B cell (primary cell): ENCODE measurements at regions not wholly inside any gene's neighbourhood (a gene's known extent, or its start where the extent isn't known, plus 50 kb on each side); places are given as distances from the start of the nearest gene placed in this dataset.

ENCODE experiments used
- ATAC-seq: fragments of 200-7000 bp; cut with Tn5 transposase; one replicate; pipeline ENCODE4 v1.10.0; 2021; ENCODE audit warnings: low read depth, mild to moderate bottlenecking, moderate number of reproducible peaks, moderate library complexity
- CTCF ChIA-PET: fragments of 350-600 bp; sonication (Branson Sonifier 250); formaldehyde crosslinking; loops from one replicate; lab custom pipeline; 2021; ENCODE audit warnings: antibody characterized with exemption, inconsistent platforms; lab: Charles Lee
- POLR2A ChIA-PET: fragments of 350-600 bp; sonication (Branson Sonifier 250); formaldehyde crosslinking; loops from one replicate; lab custom pipeline; 2021; ENCODE audit warnings: antibody characterized with exemption; lab: Charles Lee
- DNase-seq: peaks from one replicate; pipeline ENCODE4 v3.0.0; 2013
- H2AFZ ChIP-seq: 2 replicates; pipeline ENCODE4 v1.6.1; 2012; ENCODE audit warnings: mild to moderate bottlenecking, low read depth, low read length; ENCODE audit not compliant: insufficient read depth, poor library complexity, severe bottlenecking
- H3K27ac ChIP-seq, 2 donors: 1 replicate in 1 of 2; 2 replicates in 1 of 2; pipeline ENCODE4 v1.5.1; 2012 to 2013; ENCODE audit warnings: low read length in 2 of 2, mild to moderate bottlenecking in 2 of 2, moderate library complexity in 1 of 2
- H3K27me3 ChIP-seq, 4 experiments: fragments of 200-600 bp in 1 of 4; sonication (generic) in 1 of 4; replicated peaks in 1 of 4; 1 replicate in 2 of 4; 2 replicates in 2 of 4; pipeline versions ENCODE4 v1.6.1 to v1.7.0; 2013 to 2016; ENCODE audit warnings: low read length in 3 of 4, mild to moderate bottlenecking in 2 of 4, mixed read lengths in 1 of 4, moderate library complexity in 1 of 4; ENCODE audit not compliant: insufficient read depth in 4 of 4, control insufficient read depth in 3 of 4; ENCODE audit errors: control extremely low read depth in 1 of 4
- H3K36me3 ChIP-seq, 2 experiments: replicated peaks in 1 of 2; 1 replicate in 1 of 2; 2 replicates in 1 of 2; pipeline versions ENCODE4 v1.6.1 to v1.7.1; 2013; ENCODE audit warnings: low read length in 1 of 2; ENCODE audit not compliant: insufficient read depth in 2 of 2, control insufficient read depth in 1 of 2; ENCODE audit errors: control extremely low read depth in 1 of 2, extremely low read depth in 1 of 2
- H3K4me1 ChIP-seq, 2 donors: fragments of 200-600 bp in 1 of 2; sonication (generic) in 1 of 2; 1 replicate in 1 of 2; 2 replicates in 1 of 2; pipeline versions ENCODE4 v1.5.1 to v1.6.1; 2013 to 2017; ENCODE audit warnings: low read length in 2 of 2; ENCODE audit not compliant: control insufficient read depth in 2 of 2, insufficient read depth in 2 of 2
- H3K4me2 ChIP-seq: replicated peaks from 2 replicates; pipeline ENCODE3; 2012; ENCODE audit warnings: mild to moderate bottlenecking, low read depth, low read length; ENCODE audit not compliant: poor library complexity, severe bottlenecking
- H3K4me3 ChIP-seq, 5 experiments: fragments of 200-600 bp in 1 of 5; sonication (generic) in 1 of 5; 1 replicate in 3 of 5; 2 replicates in 2 of 5; pipeline versions ENCODE4 v1.5.1 to v1.7.0; 2011 to 2016; ENCODE audit warnings: low read length in 4 of 5, mild to moderate bottlenecking in 4 of 5, low read depth in 2 of 5, control low read depth in 1 of 5, moderate library complexity in 1 of 5; ENCODE audit not compliant: insufficient read depth in 1 of 5; ENCODE audit errors: control extremely low read depth in 1 of 5, extremely low read depth in 1 of 5
- H3K79me2 ChIP-seq: fragments of 200-600 bp; sonication (generic); one replicate; pipeline ENCODE4 v1.6.0; 2016; ENCODE audit warnings: low read length; ENCODE audit not compliant: control insufficient read depth, insufficient read depth
- H3K9ac ChIP-seq: fragments of 200-600 bp; sonication (generic); 2 replicates; pipeline ENCODE4 v1.6.1; 2017; ENCODE audit warnings: mild to moderate bottlenecking, low read length, moderate library complexity
- H3K9me3 ChIP-seq, 3 donors: one replicate each; pipeline versions ENCODE4 v1.6.1 to v1.7.1; 2013; ENCODE audit warnings: low read length in 2 of 3; ENCODE audit not compliant: control insufficient read depth in 2 of 3, insufficient read depth in 1 of 3; ENCODE audit errors: control extremely low read depth in 1 of 3
- H4K20me1 ChIP-seq: 2 replicates; pipeline ENCODE4 v1.6.0; 2012; ENCODE audit warnings: mild to moderate bottlenecking, low read length; ENCODE audit not compliant: insufficient read depth, control insufficient read depth, poor library complexity, severe bottlenecking
- H3K27ac Mint-ChIP-seq: one replicate; pipeline ENCODE4 v1.8.0; 2021; ENCODE audit warnings: mixed read lengths
- H3K27me3 Mint-ChIP-seq: one replicate; pipeline ENCODE4 v1.8.0; 2021; ENCODE audit warnings: mixed read lengths
- H3K4me1 Mint-ChIP-seq: one replicate; pipeline ENCODE4 v1.8.0; 2021; ENCODE audit warnings: mixed read lengths
- H3K4me3 Mint-ChIP-seq: one replicate; pipeline ENCODE4 v1.8.0; 2021; ENCODE audit warnings: mixed read lengths
- H3K9me3 Mint-ChIP-seq: one replicate; pipeline ENCODE4 v1.8.0; 2022; ENCODE audit warnings: mixed read lengths; ENCODE audit not compliant: insufficient read depth
- EZH2 ChIP-seq: IDR thresholded peaks from 2 replicates; pipeline ENCODE4 v1.6.1; 2012; ENCODE audit warnings: borderline replicate concordance, low read depth, mild to moderate bottlenecking, moderate library complexity, low read length; ENCODE audit not compliant: insufficient read depth, poor library complexity, severe bottlenecking
- WGBS: methylation state at CpG from one replicate; pipeline ENCODE4 v1.1.5; 2013; ENCODE audit warnings: missing lambda C conversion rate; ENCODE audit not compliant: insufficient coverage; 5-methylcytosine and 5-hydroxymethylcytosine counted together
- intact Hi-C: fragments of 100-400 bp; cut with micrococcal nuclease; formaldehyde crosslinking; loops from one replicate; pipeline ENCODE4 v1.10.0; 2022
- TF ChIP-seq, protein P1 (sequence below): fragments of 200-600 bp; IDR thresholded peaks from one replicate; pipeline ENCODE4 v1.8.0; 2022; ENCODE audit warnings: antibody characterized with exemption, mild to moderate bottlenecking

DNA sequence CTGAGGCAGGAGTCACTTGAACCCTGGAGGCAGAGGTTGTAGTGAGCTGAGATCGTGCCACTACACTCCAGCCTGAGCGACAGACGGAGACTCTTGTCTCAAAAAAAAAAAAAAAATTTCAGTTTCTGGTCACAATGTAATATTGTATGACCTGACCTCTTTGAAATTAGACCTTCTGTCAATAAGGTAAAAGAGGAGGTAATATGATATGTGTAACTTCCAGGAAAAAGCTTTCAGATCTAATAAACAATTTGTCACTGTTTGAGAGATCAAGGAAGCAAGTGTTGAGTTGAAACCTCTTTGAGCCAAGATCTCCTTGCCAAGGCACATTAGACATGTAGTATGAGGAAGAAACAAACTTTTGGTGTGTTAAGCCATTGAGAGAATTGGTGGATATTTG lies 101.7 kb upstream of the ATF7IP start:
- no peak overlapping the region for H3K4me3 ChIP-seq
- TF ChIP-seq EZH2: no peak
- TF ChIP-seq, protein P1, sequence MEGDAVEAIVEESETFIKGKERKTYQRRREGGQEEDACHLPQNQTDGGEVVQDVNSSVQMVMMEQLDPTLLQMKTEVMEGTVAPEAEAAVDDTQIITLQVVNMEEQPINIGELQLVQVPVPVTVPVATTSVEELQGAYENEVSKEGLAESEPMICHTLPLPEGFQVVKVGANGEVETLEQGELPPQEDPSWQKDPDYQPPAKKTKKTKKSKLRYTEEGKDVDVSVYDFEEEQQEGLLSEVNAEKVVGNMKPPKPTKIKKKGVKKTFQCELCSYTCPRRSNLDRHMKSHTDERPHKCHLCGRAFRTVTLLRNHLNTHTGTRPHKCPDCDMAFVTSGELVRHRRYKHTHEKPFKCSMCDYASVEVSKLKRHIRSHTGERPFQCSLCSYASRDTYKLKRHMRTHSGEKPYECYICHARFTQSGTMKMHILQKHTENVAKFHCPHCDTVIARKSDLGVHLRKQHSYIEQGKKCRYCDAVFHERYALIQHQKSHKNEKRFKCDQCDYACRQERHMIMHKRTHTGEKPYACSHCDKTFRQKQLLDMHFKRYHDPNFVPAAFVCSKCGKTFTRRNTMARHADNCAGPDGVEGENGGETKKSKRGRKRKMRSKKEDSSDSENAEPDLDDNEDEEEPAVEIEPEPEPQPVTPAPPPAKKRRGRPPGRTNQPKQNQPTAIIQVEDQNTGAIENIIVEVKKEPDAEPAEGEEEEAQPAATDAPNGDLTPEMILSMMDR: no peak
- ChIA-PET POLR2A (interaction anchor here (0.9 kb wide), 1 partner anchor 10 kb away, joined by 3 read pairs; no protein-coding TSS in a partner anchor), CTCF (interaction anchor here (0.6 to 2.6 kb wide), 4 partner anchors 10 to 453 kb away, joined by 3 to 11 read pairs (median 4); no protein-coding TSS in a partner anchor)
- intact Hi-C loops: no loop called here
- H3K27ac ChIP-seq: no peak overlapping the region
- peaks cover 11 to 17% of the 10 kb centered on the region in 2 donors for H3K4me1 ChIP-seq
- H3K4me2 ChIP-seq: no peak overlapping the region
- Mint-ChIP-seq H3K4me3 (no peak overlapping the region), H3K27ac (no peak overlapping the region), H3K27me3 (no peaks in the 10 kb centered on the region), H3K9me3 (no peaks in the 10 kb centered on the region), H3K4me1 (peaks cover 24% of the 10 kb centered on the region)
- no peaks in the 10 kb centered on the region for H3K36me3 ChIP-seq
- H3K79me2 ChIP-seq: no peaks in the 10 kb centered on the region
- DNase-seq (no peak), ATAC-seq (no peak)
- no peaks in the 10 kb centered on the region for H3K27me3 ChIP-seq
- 100% methylated on average over 3 of the region's 3 CpGs for WGBS
- peaks cover 0 to 30% (median 11%) of the 10 kb centered on the region in 3 donors for H3K9me3 ChIP-seq
- H4K20me1 ChIP-seq: no peaks in the 10 kb centered on the region
- H3K9ac ChIP-seq: no peak overlapping the region
- H2AFZ ChIP-seq: peak overlapping the region; percentile 44

DNA sequence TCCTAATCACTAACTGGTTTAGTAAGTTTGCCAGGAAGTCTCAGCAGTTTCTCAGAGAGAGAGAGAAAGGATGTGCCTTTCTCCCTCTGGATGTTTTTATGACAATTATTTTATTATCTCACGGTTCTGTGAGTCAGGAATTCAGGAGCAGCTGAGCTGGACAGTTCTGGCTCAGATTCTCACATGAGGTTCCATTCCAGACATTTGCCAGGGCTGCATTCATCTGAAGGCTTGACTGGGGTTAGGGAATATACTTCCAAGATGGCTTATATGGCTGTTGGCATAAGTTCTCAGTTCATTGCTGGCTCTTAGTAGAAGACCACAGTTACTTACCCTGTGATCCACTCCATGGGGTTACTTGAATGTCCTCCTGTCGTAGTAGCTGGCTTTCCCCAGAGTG lies 101.2 kb upstream of the ATF7IP start:
- Mint-ChIP-seq H3K9me3 (no peaks in the 10 kb centered on the region), H3K4me3 (no peak overlapping the region), H3K27ac (no peak overlapping the region), H3K4me1 (peaks cover 23% of the 10 kb centered on the region), H3K27me3 (no peaks in the 10 kb centered on the region)
- ChIA-PET CTCF (interaction anchor here (0.7 to 2.6 kb wide), 3 partner anchors 10 to 452 kb away, joined by 3 to 11 read pairs (median 3); no protein-coding TSS in a partner anchor), POLR2A (interaction anchor here (0.7 to 0.9 kb wide), 2 partner anchors 9 to 101 kb away, joined by 3 to 4 read pairs; partner anchors contain the start of gene ATF7IP)
- Histone ChIP-seq H2AFZ (peak overlapping the region; percentile 44), H3K9ac (no peak overlapping the region), H3K9me3 (peaks cover 0 to 25% (median 11%) of the 10 kb centered on the region in 3 donors), H3K27ac (no peak overlapping the region), H4K20me1 (no peaks in the 10 kb centered on the region), H3K4me2 (no peak overlapping the region), H3K4me1 (peaks cover 11 to 17% of the 10 kb centered on the region in 2 donors), H3K79me2 (no peaks in the 10 kb centered on the region), H3K4me3 (no peak overlapping the region), H3K27me3 (no peaks in the 10 kb centered on the region), H3K36me3 (no peaks in the 10 kb centered on the region)
- DNase-seq (no peak), ATAC-seq (no peak)
- no peak for TF ChIP-seq EZH2
- TF ChIP-seq, protein P1: no peak
- WGBS: no CpG with 5 or more reads among the region's 2 CpGs
- intact Hi-C loops: no loop called here
